Neural progenitor cell (in vitro differentiated cells): ENCODE measurements at regions not wholly inside any gene's neighbourhood (a gene's known extent, or its start where the extent isn't known, plus 50 kb on each side); places are given as distances from the start of the nearest gene placed in this dataset.

Source experiments
- DNase-seq: peaks from one replicate; pipeline ENCODE4 v3.0.0-alpha.2; 2016; ENCODE audit warnings: low spot score
- H2AFZ ChIP-seq: fragments of 200-600 bp; sonication (generic); replicated peaks from 2 replicates; pipeline ENCODE4 v1.6.1; 2016; ENCODE audit warnings: antibody characterized with exemption
- H3F3A ChIP-seq: fragments of 200-600 bp; sonication (generic); 2 replicates; pipeline ENCODE4 v1.6.1; 2016; ENCODE audit warnings: antibody characterized with exemption, low read depth
- H3K27ac ChIP-seq: fragments of 200-600 bp; sonication (generic); 2 replicates; pipeline ENCODE4 v1.5.1; 2016; ENCODE audit warnings: mild to moderate bottlenecking
- H3K27me3 ChIP-seq: fragments of 200-600 bp; sonication (generic); 2 replicates; pipeline ENCODE4 v1.6.1; 2016; ENCODE audit warnings: mild to moderate bottlenecking, moderate library complexity
- H3K36me3 ChIP-seq: fragments of 200-600 bp; sonication (generic); 2 replicates; pipeline ENCODE4 v1.5.1; 2016
- H3K4me1 ChIP-seq: fragments of 200-600 bp; sonication (generic); 2 replicates; pipeline ENCODE4 v1.6.1; 2016; ENCODE audit warnings: mixed run types
- H3K4me2 ChIP-seq: fragments of 200-600 bp; sonication (generic); 2 replicates; pipeline ENCODE4 v1.6.1; 2016
- H3K4me3 ChIP-seq: fragments of 200-600 bp; sonication (generic); 2 replicates; pipeline ENCODE4 v1.5.1; 2016
- H3K79me2 ChIP-seq: fragments of 200-600 bp; sonication (generic); 2 replicates; pipeline ENCODE4 v1.6.1; 2016; ENCODE audit warnings: low read depth
- H3K9ac ChIP-seq: fragments of 200-600 bp; sonication (generic); 2 replicates; pipeline ENCODE4 v1.6.1; 2016
- H3K9me3 ChIP-seq: fragments of 200-600 bp; sonication (generic); 2 replicates; pipeline ENCODE4 v1.5.1; 2016; ENCODE audit warnings: low read depth
- H4K20me1 ChIP-seq: fragments of 200-600 bp; sonication (generic); 2 replicates; pipeline ENCODE4 v1.6.1; 2016; ENCODE audit warnings: low read depth
- H3K27ac Mint-ChIP-seq: 3 replicates; pipeline ENCODE4 v1.8.0; 2021; ENCODE audit warnings: mixed read lengths
- H3K27me3 Mint-ChIP-seq: 2 replicates; pipeline ENCODE4 v1.8.0; 2022; ENCODE audit warnings: low read depth, mild to moderate bottlenecking, inconsistent platforms, moderate library complexity, mixed read lengths; ENCODE audit not compliant: insufficient read depth
- H3K36me3 Mint-ChIP-seq: 3 replicates; pipeline ENCODE4 v1.8.0; 2021; ENCODE audit warnings: mixed read lengths
- H3K4me1 Mint-ChIP-seq: 3 replicates; pipeline ENCODE4 v1.8.0; 2021; ENCODE audit warnings: mixed read lengths
- H3K4me3 Mint-ChIP-seq: 3 replicates; pipeline ENCODE4 v1.8.0; 2021; ENCODE audit warnings: mild to moderate bottlenecking, moderate library complexity, mixed read lengths
- H3K9me3 Mint-ChIP-seq: 3 replicates; pipeline ENCODE4 v1.8.0; 2020; ENCODE audit warnings: mixed read lengths
- CTCF ChIP-seq: fragments of 200-600 bp; sonication (generic); IDR thresholded peaks from 2 replicates; pipeline ENCODE4 v1.5.1; 2017; ENCODE audit warnings: antibody characterized with exemption, mild to moderate bottlenecking
- EZH2 ChIP-seq: fragments of 200-600 bp; sonication (generic); IDR thresholded peaks from 2 replicates; pipeline ENCODE4 v1.6.1; 2017; ENCODE audit warnings: antibody characterized with exemption, mild to moderate bottlenecking, moderate library complexity
- EZH2phosphoT487 ChIP-seq: fragments of 200-600 bp; sonication (generic); IDR thresholded peaks from 2 replicates; pipeline ENCODE4 v1.6.1; 2017; ENCODE audit warnings: antibody characterized with exemption

GRCh38 chr13:64551755-64552154, 2678.4 kb downstream of the PCDH9 start:
- Histone ChIP-seq H3K4me1 (no peaks in the 10 kb centered on the region), H3K9me3 (no peaks in the 10 kb centered on the region)
- no peaks in the 10 kb centered on the region for H3K36me3 Mint-ChIP-seq

GRCh38 chr13:64546371-64546770, 2683.8 kb downstream of the PCDH9 start:
- H3K4me1 Mint-ChIP-seq = no peaks in the 10 kb centered on the region
- no peak overlapping the region for H3K27ac ChIP-seq
- no peak overlapping the region for H3K4me2 ChIP-seq
- H3K36me3 Mint-ChIP-seq = no peaks in the 10 kb centered on the region
- no peaks in the 10 kb centered on the region for H3K9me3 Mint-ChIP-seq
- H4K20me1 ChIP-seq = no peaks in the 10 kb centered on the region
- H3K9ac ChIP-seq = no peak overlapping the region
- H3K4me3 Mint-ChIP-seq = no peak overlapping the region
- no peak for DNase-seq
- peaks cover 2% of the 10 kb centered on the region for H3K27me3 Mint-ChIP-seq
- H3F3A ChIP-seq = no peaks in the 10 kb centered on the region
- TF ChIP-seq CTCF (no peak), EZH2 (no peak), EZH2phosphoT487 (no peak)
- H2AFZ ChIP-seq = no peak overlapping the region
- H3K36me3 ChIP-seq = no peaks in the 10 kb centered on the region
- H3K27me3 ChIP-seq = no peaks in the 10 kb centered on the region
- H3K27ac Mint-ChIP-seq = no peak overlapping the region
- H3K4me1 ChIP-seq = no peaks in the 10 kb centered on the region
- no peaks in the 10 kb centered on the region for H3K9me3 ChIP-seq
- H3K79me2 ChIP-seq = no peaks in the 10 kb centered on the region
- no peak overlapping the region for H3K4me3 ChIP-seq

More at GRCh38 chr13:64551755-64552154, 2678.4 kb downstream of the PCDH9 start:
- Histone ChIP-seq H2AFZ (no peak overlapping the region), H3K79me2 (no peaks in the 10 kb centered on the region), H3K9ac (no peak overlapping the region), H3K36me3 (no peaks in the 10 kb centered on the region), H4K20me1 (no peaks in the 10 kb centered on the region), H3K4me3 (no peak overlapping the region), H3F3A (no peaks in the 10 kb centered on the region), H3K27ac (no peak overlapping the region), H3K4me2 (no peak overlapping the region), H3K27me3 (no peaks in the 10 kb centered on the region)
- TF ChIP-seq EZH2phosphoT487 = no peak
- TF ChIP-seq EZH2 = no peak
- no peak for TF ChIP-seq CTCF
- no peak for DNase-seq
- no peak overlapping the region for H3K27ac Mint-ChIP-seq
- peaks cover 2% of the 10 kb centered on the region for H3K27me3 Mint-ChIP-seq
- H3K4me1 Mint-ChIP-seq = no peaks in the 10 kb centered on the region
- no peak overlapping the region for H3K4me3 Mint-ChIP-seq
- no peaks in the 10 kb centered on the region for H3K9me3 Mint-ChIP-seq

- Histone ChIP-seq H3F3A (no peaks in the 10 kb centered on the region), H3K27me3 (no peaks in the 10 kb centered on the region), H3K36me3 (no peaks in the 10 kb centered on the region), H3K4me3 (no peak overlapping the region), H3K4me2 (no peak overlapping the region), H3K27ac (no peak overlapping the region), H3K79me2 (no peaks in the 10 kb centered on the region), H3K9me3 (no peaks in the 10 kb centered on the region), H3K4me1 (no peaks in the 10 kb centered on the region), H4K20me1 (no peaks in the 10 kb centered on the region), H3K9ac (no peak overlapping the region), H2AFZ (no peak overlapping the region)
- Mint-ChIP-seq H3K4me1 (no peaks in the 10 kb centered on the region), H3K4me3 (no peak overlapping the region), H3K27ac (no peak overlapping the region), H3K27me3 (no peaks in the 10 kb centered on the region), H3K36me3 (no peaks in the 10 kb centered on the region), H3K9me3 (no peaks in the 10 kb centered on the region)
- no peak for DNase-seq
- TF ChIP-seq EZH2 = no peak
- TF ChIP-seq EZH2phosphoT487 = no peak
- no peak for TF ChIP-seq CTCF
These were observed 2689.2 kb downstream of the PCDH9 start for GRCh38 chr13:64540976-64541375.

GRCh38 chr13:64540468-64540867, 2689.7 kb downstream of the PCDH9 start:
- no peak overlapping the region for H3K27ac Mint-ChIP-seq

More at GRCh38 chr13:64540468-64540867, 2689.7 kb downstream of the PCDH9 start:
- no peaks in the 10 kb centered on the region for H3F3A ChIP-seq
- no peaks in the 10 kb centered on the region for H3K9me3 ChIP-seq
- no peak overlapping the region for H3K9ac ChIP-seq
- H3K36me3 ChIP-seq = no peaks in the 10 kb centered on the region
- no peaks in the 10 kb centered on the region for H3K4me1 ChIP-seq
- H3K4me3 ChIP-seq = no peak overlapping the region
- no peak for TF ChIP-seq EZH2
- no peak for TF ChIP-seq CTCF
- TF ChIP-seq EZH2phosphoT487 = no peak
- no peak overlapping the region for H2AFZ ChIP-seq
- no peaks in the 10 kb centered on the region for H3K36me3 Mint-ChIP-seq
- H3K9me3 Mint-ChIP-seq = no peaks in the 10 kb centered on the region
- DNase-seq = no peak
- no peaks in the 10 kb centered on the region for H3K4me1 Mint-ChIP-seq
- H3K4me2 ChIP-seq = no peak overlapping the region
- H3K27me3 ChIP-seq = no peaks in the 10 kb centered on the region
- no peak overlapping the region for H3K27ac ChIP-seq
- no peaks in the 10 kb centered on the region for H3K27me3 Mint-ChIP-seq
- no peaks in the 10 kb centered on the region for H3K79me2 ChIP-seq
- H4K20me1 ChIP-seq = no peaks in the 10 kb centered on the region
- no peak overlapping the region for H3K4me3 Mint-ChIP-seq
